Neural crest cell (in vitro differentiated cells): ENCODE measurements at regions not wholly inside any gene's neighbourhood (a gene's known extent, or its start where the extent isn't known, plus 50 kb on each side); places are given as distances from the start of the nearest gene placed in this dataset.

Source experiments
- DNase-seq: peaks from one replicate; pipeline ENCODE4 v3.0.0; 2021; ENCODE audit warnings: low read depth, mixed read lengths, low spot score
- H3K27ac Mint-ChIP-seq: one replicate; pipeline ENCODE4 v1.8.0; 2021; ENCODE audit warnings: mild to moderate bottlenecking, mixed read lengths; ENCODE audit not compliant: unreplicated experiment
- H3K27me3 Mint-ChIP-seq: 2 replicates; pipeline ENCODE4 v1.8.0; 2021; ENCODE audit warnings: low read depth, mild to moderate bottlenecking, mixed read lengths
- H3K36me3 Mint-ChIP-seq: 2 replicates; pipeline ENCODE4 v1.8.0; 2021; ENCODE audit warnings: low read depth, mild to moderate bottlenecking, mixed read lengths
- H3K4me1 Mint-ChIP-seq: 2 replicates; pipeline ENCODE4 v1.8.0; 2021; ENCODE audit warnings: mixed read lengths
- H3K4me3 Mint-ChIP-seq: one replicate; pipeline ENCODE4 v1.8.0; 2021; ENCODE audit warnings: mild to moderate bottlenecking, mixed read lengths
- H3K9me3 Mint-ChIP-seq: 2 replicates; pipeline ENCODE4 v1.8.0; 2021; ENCODE audit warnings: mixed read lengths
- TF ChIP-seq, protein P1 (sequence below): fragments of 200-600 bp; sonication (generic); conservative IDR thresholded peaks from 2 replicates; pipeline ENCODE4 v1.5.0; 2021; ENCODE audit warnings: antibody characterized with exemption, mild to moderate bottlenecking

DNA sequence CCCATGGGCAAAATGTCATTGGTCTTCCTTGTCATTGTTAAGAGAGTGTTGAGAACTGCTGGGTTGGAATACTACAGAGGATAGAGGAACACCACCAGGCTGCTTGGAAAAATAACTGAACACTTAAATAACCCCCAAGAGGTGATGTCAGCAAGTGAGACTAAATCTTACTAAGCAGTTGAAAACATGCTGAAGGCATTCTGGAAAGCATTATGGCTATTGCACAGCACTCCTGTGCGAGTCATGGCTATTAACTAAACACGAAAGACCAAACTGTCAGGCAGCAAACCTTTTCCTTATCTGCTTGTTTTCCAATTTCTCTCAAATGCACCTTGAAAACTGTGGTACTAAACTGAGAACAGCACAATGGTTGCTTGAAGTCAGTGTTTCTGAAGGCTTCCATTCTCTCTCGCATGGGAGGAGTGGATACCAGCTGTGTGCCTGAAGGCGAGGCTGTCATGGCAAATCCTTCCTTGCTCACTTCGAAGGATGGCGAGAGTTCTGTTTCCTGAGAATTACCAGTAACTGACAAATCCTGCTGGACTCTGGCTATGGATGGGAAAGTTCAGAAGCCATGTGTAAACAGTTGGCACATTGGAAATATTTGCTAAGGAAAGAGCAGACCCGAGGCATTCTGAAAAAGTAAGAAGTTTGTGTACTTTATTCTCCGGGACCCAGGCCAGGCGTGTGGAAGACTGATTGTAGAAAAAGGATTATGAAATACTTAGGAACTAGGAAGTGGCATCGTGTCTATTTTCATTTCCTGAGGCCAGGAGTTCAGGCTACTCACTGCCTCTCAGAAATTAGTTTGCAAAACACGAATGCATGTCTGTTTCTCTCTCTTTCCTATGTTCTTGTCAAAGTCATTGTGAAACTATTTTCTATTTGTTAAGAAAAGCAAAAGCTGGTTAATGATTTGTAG lies 182.1 kb downstream of the DMRT2 start:
- DNase-seq, result no peak
- peaks cover 2% of the 10 kb centered on the region for H3K36me3 Mint-ChIP-seq
- H3K27me3 Mint-ChIP-seq, result no peaks in the 10 kb centered on the region
- H3K4me3 Mint-ChIP-seq, result no peak overlapping the region
- H3K9me3 Mint-ChIP-seq, result peaks cover 5% of the 10 kb centered on the region
- TF ChIP-seq, protein P1, sequence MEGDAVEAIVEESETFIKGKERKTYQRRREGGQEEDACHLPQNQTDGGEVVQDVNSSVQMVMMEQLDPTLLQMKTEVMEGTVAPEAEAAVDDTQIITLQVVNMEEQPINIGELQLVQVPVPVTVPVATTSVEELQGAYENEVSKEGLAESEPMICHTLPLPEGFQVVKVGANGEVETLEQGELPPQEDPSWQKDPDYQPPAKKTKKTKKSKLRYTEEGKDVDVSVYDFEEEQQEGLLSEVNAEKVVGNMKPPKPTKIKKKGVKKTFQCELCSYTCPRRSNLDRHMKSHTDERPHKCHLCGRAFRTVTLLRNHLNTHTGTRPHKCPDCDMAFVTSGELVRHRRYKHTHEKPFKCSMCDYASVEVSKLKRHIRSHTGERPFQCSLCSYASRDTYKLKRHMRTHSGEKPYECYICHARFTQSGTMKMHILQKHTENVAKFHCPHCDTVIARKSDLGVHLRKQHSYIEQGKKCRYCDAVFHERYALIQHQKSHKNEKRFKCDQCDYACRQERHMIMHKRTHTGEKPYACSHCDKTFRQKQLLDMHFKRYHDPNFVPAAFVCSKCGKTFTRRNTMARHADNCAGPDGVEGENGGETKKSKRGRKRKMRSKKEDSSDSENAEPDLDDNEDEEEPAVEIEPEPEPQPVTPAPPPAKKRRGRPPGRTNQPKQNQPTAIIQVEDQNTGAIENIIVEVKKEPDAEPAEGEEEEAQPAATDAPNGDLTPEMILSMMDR, result no peak
- no peaks in the 10 kb centered on the region for H3K4me1 Mint-ChIP-seq
- H3K27ac Mint-ChIP-seq, result no peak overlapping the region

DNA sequence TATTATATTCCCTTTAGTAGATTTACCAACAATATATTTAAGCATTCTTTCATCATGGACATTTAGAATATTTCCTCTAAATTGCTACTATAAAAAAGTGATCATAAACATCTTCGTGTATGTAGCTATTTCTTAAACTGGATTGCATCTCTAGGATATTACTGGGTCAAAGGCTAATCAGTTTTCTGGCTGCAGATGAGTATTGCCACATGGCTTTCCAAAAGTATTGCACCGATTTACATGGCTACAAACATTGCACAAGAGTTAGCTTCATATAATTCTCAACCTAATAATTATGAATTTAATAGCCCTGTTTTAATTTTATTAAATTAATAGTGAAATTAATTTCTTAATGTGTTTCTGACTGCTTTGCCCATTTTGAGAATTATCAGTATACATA lies 183.4 kb downstream of the DMRT2 start:
- no peak for DNase-seq
- H3K36me3 Mint-ChIP-seq, result peaks cover 2% of the 10 kb centered on the region
- TF ChIP-seq, protein P1, result no peak
- H3K27ac Mint-ChIP-seq, result no peak overlapping the region
- peaks cover 5% of the 10 kb centered on the region for H3K9me3 Mint-ChIP-seq
- H3K4me3 Mint-ChIP-seq, result no peak overlapping the region
- H3K27me3 Mint-ChIP-seq, result no peaks in the 10 kb centered on the region
- H3K4me1 Mint-ChIP-seq, result no peaks in the 10 kb centered on the region

GRCh38 chr9:1235650-1236049 lies 185.5 kb downstream of the DMRT2 start:
- TF ChIP-seq, protein P1, result no peak
- no peak overlapping the region for H3K4me3 Mint-ChIP-seq
- peaks cover 2% of the 10 kb centered on the region for H3K36me3 Mint-ChIP-seq
- H3K9me3 Mint-ChIP-seq, result peaks cover 5% of the 10 kb centered on the region
- DNase-seq, result no peak
- H3K27ac Mint-ChIP-seq, result no peak overlapping the region
- H3K27me3 Mint-ChIP-seq, result no peaks in the 10 kb centered on the region
- no peaks in the 10 kb centered on the region for H3K4me1 Mint-ChIP-seq

- H3K4me1 Mint-ChIP-seq, result no peaks in the 10 kb centered on the region
Measured at GRCh38 chr9:1236061-1236460, 185.9 kb downstream of the DMRT2 start.

DNA sequence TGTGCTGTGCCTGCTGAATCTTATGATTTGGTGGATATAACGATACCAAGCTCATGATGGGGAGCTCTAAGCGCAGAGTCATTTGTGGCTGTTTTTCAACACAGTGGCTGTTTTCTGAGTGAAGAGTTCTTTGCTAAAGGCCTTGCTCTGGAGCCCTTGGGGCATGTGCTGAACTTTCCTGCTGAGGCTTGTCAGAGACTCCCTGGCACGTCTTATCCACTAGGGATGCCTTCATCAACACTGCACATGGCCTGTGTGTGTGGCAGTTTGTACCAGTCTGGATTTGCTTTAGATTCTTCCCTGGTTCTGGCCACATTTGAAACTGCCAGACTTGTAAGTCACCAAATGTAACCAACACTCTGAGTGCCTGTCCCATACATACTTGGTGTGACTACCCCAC lies 188.2 kb downstream of the DMRT2 start:
- H3K27ac Mint-ChIP-seq, result no peak overlapping the region
- H3K27me3 Mint-ChIP-seq, result no peaks in the 10 kb centered on the region
- H3K36me3 Mint-ChIP-seq, result peaks cover 2% of the 10 kb centered on the region
- peaks cover 9% of the 10 kb centered on the region for H3K9me3 Mint-ChIP-seq
- TF ChIP-seq, protein P1, result no peak
- H3K4me3 Mint-ChIP-seq, result no peak overlapping the region
- no peaks in the 10 kb centered on the region for H3K4me1 Mint-ChIP-seq
- no peak for DNase-seq

More at GRCh38 chr9:1236061-1236460, 185.9 kb downstream of the DMRT2 start:
- Mint-ChIP-seq H3K36me3 (peaks cover 2% of the 10 kb centered on the region), H3K27ac (no peak overlapping the region), H3K4me3 (no peak overlapping the region), H3K9me3 (peaks cover 5% of the 10 kb centered on the region), H3K27me3 (no peaks in the 10 kb centered on the region)
- DNase-seq, result no peak
- TF ChIP-seq, protein P1, result no peak
